Memory B cell (primary cell): ENCODE measurements at regions not wholly inside any gene's neighbourhood (a gene's known extent, or its start where the extent isn't known, plus 50 kb on each side); places are given as distances from the start of the nearest gene placed in this dataset.
A peak's percentile ranks its signal among the peaks of the same experiment; 100 is the strongest.
"Not testable (repeated sequence)": the region's sequence is repeated elsewhere in the genome, so short reads cannot be mapped to it uniquely, and the experiment has no call there.

Experiments
- ATAC-seq: fragments of 150-1000 bp; cut with Tn5 transposase; 2 replicates; pipeline ENCODE4 v1.10.0; 2021; ENCODE audit warnings: low read depth, mild to moderate bottlenecking, moderate library complexity
- DNase-seq, 2 donors: peaks; one replicate each; pipeline ENCODE4 v3.0.0; 2022; ENCODE audit warnings: low spot score in 2 of 2
- H3K27ac Mint-ChIP-seq: one replicate; pipeline ENCODE4 v1.8.0; 2022; ENCODE audit warnings: mild to moderate bottlenecking, moderate library complexity, mixed read lengths
- H3K27me3 Mint-ChIP-seq: one replicate; pipeline ENCODE4 v1.8.0; 2022; ENCODE audit warnings: mixed read lengths
- H3K36me3 Mint-ChIP-seq: one replicate; pipeline ENCODE4 v1.8.0; 2022; ENCODE audit warnings: mild to moderate bottlenecking, mixed read lengths
- H3K4me1 Mint-ChIP-seq: one replicate; pipeline ENCODE4 v1.8.0; 2022; ENCODE audit warnings: mixed read lengths
- H3K4me3 Mint-ChIP-seq: one replicate; pipeline ENCODE4 v1.8.0; 2022; ENCODE audit warnings: mild to moderate bottlenecking, moderate library complexity, mixed read lengths
- H3K9me3 Mint-ChIP-seq: one replicate; pipeline ENCODE4 v1.8.0; 2022; ENCODE audit warnings: mixed read lengths

DNA sequence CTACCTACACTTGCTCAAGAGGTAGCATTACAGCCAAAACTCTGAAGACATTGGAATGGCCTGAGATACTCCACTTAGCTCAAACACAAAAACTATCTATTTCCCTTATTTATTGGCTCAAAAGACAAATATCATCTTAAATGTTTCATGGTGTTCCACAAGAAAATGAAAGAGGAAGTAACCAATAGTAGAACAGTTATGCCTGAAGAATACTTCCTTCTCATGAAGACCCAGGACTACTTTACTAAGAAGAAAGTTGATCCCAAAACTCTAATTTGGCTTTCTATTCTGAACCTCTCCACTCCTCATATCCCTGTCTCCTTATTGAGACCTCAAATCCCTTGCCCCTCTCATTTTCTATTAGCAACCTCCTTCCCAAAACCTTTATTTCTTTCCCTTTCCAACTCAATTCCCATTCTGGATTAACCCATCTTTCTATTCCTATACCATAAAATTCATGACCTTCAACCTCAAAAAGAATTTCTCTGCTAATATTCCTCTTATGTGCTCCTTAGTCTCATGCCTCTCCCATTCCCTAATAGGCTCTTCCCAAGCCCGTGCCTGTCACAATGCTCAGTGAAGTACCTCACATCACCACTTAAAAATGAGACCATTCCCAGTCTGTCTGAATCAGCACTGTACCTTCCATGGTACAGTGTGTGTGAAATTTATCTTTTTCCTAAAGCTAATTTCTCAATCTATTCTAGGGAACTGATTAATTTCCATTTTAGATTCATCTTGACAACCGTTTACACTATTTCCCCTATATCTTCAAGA is 302.2 kb downstream of the ZNF37A start:
- DNase-seq, H3K27me3 Mint-ChIP-seq, H3K36me3 Mint-ChIP-seq, H3K4me1 Mint-ChIP-seq, H3K9me3 Mint-ChIP-seq: not testable (repeated sequence)
- peak overlapping the region; percentile 69 for H3K27ac Mint-ChIP-seq
- ATAC-seq, result peak; percentile 53
- H3K4me3 Mint-ChIP-seq, result peak overlapping the region; percentile 15

DNA sequence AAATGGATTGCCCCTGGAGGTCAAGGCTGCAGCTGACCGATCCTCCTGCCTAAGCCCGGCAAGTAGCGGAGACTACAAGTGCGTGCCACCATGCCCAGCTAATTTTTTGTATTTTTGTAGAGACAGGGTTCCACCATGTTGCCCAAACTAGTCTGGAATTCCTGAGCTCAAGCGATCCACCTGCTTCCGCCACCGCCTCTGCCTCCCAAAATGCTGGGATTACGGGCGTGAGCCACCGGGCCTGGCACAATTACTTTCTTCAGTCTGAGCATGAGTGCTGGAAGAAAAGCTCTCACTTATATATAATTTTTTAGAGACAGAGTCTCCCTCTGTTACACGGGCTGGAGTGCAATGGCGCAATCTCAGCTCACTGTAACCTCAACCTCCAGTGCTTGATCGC is 307.4 kb downstream of the ZNF37A start:
- DNase-seq, H3K4me1 Mint-ChIP-seq, H3K27me3 Mint-ChIP-seq, H3K36me3 Mint-ChIP-seq, H3K27ac Mint-ChIP-seq, ATAC-seq, H3K4me3 Mint-ChIP-seq, H3K9me3 Mint-ChIP-seq: not testable (repeated sequence)

DNA sequence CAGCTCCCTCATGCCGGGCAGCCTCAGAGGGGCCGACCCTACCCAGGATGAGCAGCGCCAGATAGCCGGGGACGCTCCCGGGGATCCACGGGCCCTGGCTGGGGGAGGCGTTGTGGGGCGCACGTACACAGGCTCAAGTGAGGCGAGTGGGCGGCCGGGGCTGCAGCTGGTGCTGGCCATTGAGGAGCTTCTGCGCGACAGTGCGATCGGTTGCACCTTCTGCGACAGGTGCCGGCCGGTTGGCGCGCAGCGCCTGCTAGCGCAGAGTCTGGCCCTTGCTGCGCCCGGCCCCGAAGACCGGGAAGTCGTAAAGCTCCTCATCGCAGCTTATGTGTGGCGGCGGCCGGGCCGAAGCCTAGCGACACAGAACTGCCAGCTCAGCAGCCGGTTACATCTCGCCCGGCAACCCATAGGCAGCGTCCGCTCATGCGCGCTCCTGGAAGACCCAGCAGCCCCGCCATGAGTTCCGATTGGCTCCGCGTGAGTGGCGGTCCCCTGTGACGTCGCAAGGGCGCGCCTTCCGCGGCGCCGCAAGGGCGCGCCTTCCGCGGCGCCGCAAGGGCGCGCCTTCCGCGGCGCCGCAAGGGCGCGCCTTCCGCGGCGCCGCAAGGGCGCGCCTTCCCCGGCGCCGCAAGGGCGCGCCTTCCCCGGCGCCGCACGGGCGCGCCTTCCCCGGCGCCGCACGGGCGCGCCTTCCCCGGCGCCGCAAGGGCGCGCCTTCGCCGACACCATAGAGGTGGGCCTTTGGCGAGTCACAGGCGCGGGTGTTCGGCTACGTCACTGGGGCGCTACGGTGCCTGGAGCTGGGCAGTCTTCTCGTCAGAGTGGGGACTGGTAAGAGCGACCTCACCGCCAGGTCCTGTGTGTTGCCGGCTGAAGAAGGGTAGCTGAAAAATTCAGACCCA is 308.6 kb downstream of the ZNF37A start:
- H3K4me1 Mint-ChIP-seq, H3K36me3 Mint-ChIP-seq, H3K9me3 Mint-ChIP-seq, H3K27me3 Mint-ChIP-seq: not testable (repeated sequence)
- peak; percentile 80 to 92 for DNase-seq
- H3K4me3 Mint-ChIP-seq, result peak overlapping the region; percentile 93
- ATAC-seq, result peak; percentile 94
- H3K27ac Mint-ChIP-seq, result peak overlapping the region; percentile 95

DNA sequence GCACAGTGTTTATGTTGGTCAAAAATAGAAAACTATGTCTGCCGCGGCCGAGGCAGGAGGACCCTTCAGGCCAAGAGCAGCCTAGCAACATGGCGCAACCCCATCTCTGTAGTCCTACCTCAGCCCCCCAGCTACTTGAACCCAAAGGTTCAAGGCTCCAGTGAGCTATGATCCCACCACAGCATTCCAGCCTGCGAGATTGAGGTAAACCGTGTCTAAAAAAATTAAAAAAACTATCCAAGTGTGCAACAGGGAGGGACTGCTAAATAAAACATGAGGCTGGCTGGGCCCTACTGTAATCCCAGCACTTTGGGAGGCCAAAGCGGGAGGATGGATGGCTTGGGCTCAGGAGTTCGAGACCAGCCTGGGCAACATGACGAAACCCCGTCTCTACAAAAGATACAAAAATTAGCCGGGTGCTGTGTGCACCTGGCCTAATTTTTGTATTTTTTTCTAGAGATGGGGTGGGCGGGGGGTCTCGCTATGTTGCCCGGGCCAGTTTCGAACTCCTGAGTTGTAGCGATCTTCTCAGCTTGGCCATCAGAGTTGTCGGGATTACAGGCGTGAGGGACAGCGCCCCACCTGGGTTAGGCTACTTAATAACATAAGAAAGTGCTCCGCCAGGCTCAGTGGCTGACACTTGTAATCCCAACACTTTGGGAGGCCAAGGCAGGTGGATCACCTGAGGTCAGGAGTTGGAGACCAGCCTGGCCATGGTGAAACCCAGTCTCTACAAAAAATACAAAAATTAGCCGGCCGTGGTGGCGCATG is 309.4 kb downstream of the ZNF37A start:
- not testable (repeated sequence) for H3K4me1 Mint-ChIP-seq, DNase-seq, ATAC-seq, H3K27me3 Mint-ChIP-seq, H3K36me3 Mint-ChIP-seq, H3K9me3 Mint-ChIP-seq
- Mint-ChIP-seq H3K27ac (peak overlapping the region; percentile 95), H3K4me3 (peak overlapping the region; percentile 86)

DNA sequence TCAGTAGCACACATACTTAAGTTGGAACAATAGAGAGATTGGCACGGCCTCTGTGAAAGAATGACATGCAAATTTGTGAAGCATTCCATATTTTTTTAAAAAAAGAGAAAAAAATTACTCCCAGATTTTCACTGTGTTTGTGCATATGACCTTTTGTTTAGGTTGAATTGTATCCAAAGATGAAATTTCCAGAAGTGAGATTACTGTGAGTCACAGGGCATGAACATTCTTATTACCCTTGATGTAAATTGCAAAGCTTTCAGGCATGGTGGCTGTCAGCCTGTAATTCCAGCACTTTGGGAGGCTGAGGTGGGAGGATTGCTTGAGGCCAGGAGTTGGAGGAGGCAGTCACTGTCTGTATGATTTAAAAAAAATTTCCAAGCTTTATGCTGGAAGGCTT is 329.5 kb downstream of the ZNF37A start:
- peaks cover 18% of the 10 kb centered on the region for H3K36me3 Mint-ChIP-seq
- not testable (repeated sequence) for ATAC-seq, H3K27me3 Mint-ChIP-seq, H3K4me3 Mint-ChIP-seq, H3K9me3 Mint-ChIP-seq, H3K27ac Mint-ChIP-seq, H3K4me1 Mint-ChIP-seq, DNase-seq

DNA sequence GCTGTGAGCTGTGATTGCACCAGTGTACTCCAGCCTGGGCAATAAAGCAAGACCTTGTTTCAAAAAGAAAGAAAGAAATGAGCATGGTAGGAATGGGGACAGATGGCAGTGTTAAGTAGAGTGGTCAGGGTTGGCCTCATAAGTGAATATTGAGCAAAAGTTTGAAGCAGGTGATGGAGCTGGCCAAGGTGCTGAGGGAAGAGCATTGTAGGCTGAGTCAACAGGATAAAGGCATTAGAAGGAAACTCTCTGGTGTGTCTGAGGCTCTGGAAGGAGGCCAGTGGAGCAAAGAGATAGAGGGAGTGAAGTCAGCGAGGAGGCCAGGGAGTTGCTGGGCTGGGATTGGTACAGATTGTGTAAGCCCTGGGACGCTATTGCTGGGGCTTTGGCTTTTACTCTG is 336.1 kb downstream of the ZNF37A start:
- ATAC-seq, H3K9me3 Mint-ChIP-seq, H3K4me1 Mint-ChIP-seq, H3K4me3 Mint-ChIP-seq, H3K27ac Mint-ChIP-seq, DNase-seq, H3K27me3 Mint-ChIP-seq: not testable (repeated sequence)
- H3K36me3 Mint-ChIP-seq, result peaks cover 19% of the 10 kb centered on the region

DNA sequence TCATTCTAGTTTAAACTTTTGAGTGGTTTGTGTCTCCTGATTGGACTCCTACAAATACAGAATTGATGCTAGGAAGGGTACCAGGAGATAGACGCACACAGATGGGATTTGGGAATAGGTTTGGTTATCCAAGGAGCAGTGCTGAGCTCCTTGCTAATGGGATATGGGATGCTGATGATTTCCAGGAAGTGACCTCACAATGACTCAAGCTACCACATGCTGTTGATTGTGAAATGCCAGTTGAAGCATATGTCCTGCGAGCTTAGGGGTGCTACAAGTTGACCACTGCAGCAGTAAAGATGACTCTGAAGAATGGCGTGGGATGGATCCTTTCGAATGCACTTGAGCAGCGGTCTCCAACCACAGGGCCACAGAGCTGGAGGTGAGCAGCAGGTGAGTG is 343.2 kb downstream of the ZNF37A start:
- H3K9me3 Mint-ChIP-seq, H3K27ac Mint-ChIP-seq, DNase-seq, H3K4me1 Mint-ChIP-seq, ATAC-seq, H3K27me3 Mint-ChIP-seq, H3K4me3 Mint-ChIP-seq: not testable (repeated sequence)
- H3K36me3 Mint-ChIP-seq, result peaks cover 22% of the 10 kb centered on the region

DNA sequence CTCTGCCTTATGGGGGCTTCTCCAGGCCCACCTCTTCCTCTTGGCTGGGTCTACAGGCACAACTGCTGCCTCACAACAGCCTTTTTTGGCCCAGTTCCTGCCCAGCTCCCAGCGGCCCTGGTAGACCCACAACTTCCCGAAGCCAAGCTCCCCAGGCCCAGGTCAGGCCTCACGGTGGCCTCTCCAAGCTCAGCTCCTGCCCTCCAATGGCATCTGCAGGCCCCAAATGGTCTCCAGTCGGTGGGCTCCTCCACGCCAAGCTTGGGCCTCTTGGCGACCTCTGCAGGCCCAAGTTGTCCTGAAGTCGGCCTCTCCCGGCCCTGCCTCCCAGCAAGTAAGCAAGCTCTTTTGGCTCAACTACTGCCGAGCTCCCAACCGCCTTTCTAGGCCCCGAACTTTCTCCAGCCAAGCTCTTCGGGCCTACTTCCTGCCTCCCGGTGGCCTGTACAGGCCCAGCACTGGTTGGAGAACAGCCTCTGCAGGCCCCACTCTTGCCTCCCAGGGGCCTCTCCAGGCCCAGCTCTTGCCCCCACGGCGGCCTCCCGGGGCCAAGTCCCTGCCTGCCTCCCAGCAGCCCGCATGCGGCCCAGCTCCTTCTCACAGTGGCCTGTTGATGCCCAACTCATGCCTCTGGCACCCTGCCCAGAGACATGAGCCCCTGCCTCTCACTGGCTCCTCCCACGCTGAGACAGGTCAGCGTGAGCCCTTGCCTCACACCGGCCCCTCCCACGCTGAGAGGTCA is 354.6 kb downstream of the ZNF37A start:
- not testable (repeated sequence) for H3K4me1 Mint-ChIP-seq, H3K27ac Mint-ChIP-seq, H3K27me3 Mint-ChIP-seq, H3K9me3 Mint-ChIP-seq, ATAC-seq, DNase-seq, H3K4me3 Mint-ChIP-seq
- H3K36me3 Mint-ChIP-seq, result peaks cover 29% of the 10 kb centered on the region

DNA sequence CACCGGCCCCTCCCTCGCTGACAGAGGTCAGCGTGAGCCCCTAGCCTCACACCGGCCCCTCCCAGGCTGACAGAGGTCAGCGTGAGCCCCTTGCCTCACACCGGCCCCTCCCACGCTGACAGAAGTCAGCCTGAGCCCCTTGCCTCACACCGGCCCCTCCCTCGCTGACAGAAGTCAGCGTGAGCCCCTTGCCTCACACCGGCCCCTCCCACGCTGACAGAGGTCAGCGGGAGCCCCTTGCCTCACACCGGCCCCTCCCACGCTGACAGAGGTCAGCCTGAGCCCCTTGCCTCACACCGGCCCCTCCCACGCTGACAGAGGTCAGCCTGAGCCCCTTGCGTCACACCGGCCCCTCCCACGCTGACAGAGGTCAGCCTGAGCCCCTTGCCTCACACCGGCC is 355.5 kb downstream of the ZNF37A start:
- H3K9me3 Mint-ChIP-seq, DNase-seq, ATAC-seq, H3K4me3 Mint-ChIP-seq, H3K4me1 Mint-ChIP-seq, H3K27me3 Mint-ChIP-seq, H3K27ac Mint-ChIP-seq: not testable (repeated sequence)
- H3K36me3 Mint-ChIP-seq, result peaks cover 29% of the 10 kb centered on the region

DNA sequence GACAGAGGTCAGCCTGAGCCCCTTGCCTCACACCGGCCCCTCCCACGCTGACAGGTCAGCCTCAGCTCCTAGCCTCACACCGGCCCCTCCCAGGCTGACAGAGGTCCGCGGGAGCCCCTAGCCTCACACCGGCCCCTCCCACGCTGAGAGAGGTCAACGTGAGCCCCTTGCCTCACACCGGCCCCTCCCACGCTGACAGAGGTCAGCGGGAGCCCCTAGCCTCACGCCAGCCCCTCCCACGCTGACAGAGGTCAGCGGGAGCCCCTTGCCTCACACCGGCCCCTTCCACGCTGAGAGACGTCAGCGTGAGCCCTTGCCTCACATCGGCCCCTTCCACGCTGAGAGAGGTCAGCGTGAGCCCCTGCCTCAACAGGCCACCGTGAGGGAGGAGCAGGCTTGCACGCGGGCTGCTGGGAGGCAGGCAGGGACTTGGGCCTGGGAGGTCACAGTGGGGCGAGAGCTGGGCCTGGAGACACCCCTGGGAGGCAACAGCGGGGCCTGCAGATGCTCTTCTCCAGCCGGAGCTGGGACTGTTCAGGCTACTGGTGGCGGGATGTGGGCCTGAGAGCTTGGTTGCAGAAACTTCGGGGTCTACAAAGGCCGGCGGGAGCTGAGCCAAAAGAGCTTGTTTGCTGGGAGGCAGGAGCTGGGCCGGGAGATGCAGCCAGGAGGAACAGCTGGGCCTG is 356.4 kb downstream of the ZNF37A start:
- DNase-seq, ATAC-seq, H3K27ac Mint-ChIP-seq, H3K4me3 Mint-ChIP-seq, H3K9me3 Mint-ChIP-seq, H3K4me1 Mint-ChIP-seq, H3K27me3 Mint-ChIP-seq: not testable (repeated sequence)
- peaks cover 27% of the 10 kb centered on the region for H3K36me3 Mint-ChIP-seq

DNA sequence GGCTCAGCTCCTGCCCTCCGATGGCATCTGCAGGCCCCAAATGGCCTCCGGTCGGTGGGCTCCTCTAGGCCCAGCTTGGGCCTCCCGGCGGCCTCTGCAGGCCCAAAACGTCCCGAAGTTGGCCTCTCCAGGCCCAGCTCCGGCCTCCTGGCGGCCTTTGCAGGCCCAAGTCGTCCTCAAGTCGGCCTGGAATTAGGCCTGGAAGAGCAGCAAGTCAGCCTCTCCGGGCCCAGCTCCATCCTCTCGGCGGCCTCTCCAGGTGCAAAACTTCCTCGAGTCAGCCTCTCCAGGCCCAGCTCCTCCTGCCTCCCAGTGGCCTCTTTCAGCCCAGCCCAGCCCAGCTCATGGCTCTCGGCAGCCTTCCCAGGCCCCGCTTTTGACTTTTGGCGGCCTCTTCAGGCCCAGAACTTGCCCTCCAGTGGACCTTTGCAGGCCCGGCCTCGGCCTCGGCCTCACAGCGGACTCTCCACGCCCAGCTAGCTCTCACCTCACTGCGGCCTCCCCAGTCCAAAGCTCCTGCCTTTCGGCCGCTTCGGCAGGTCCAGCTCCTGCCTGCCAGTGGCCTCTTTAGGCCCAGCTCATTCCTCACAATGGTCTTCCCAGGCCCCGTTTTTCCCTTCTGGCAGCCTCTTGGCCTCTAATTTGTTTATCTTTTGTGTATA is 357.3 kb downstream of the ZNF37A start:
- H3K9me3 Mint-ChIP-seq, H3K27me3 Mint-ChIP-seq, H3K4me3 Mint-ChIP-seq, ATAC-seq, DNase-seq, H3K4me1 Mint-ChIP-seq, H3K27ac Mint-ChIP-seq: not testable (repeated sequence)
- peaks cover 27% of the 10 kb centered on the region for H3K36me3 Mint-ChIP-seq
